Testis (tissue), 2 donors: ENCODE measurements at regions not wholly inside any gene's neighbourhood (a gene's known extent, or its start where the extent isn't known, plus 50 kb on each side); places are given as distances from the start of the nearest gene placed in this dataset.

ENCODE experiments used
- POLR2A ChIP-seq: fragments of 450-650 bp; IDR thresholded peaks from one replicate; pipeline ENCODE4 v1.6.1; 2017; ENCODE audit warnings: antibody characterized with exemption, mild to moderate bottlenecking, moderate library complexity
- TF ChIP-seq, protein P1 (sequence below), 3 experiments: fragments of 450-650 bp in 2 of 3; fragments of 200-600 bp in 1 of 3; sonication (generic) in 1 of 3; IDR thresholded peaks; one replicate each; pipeline ENCODE4 v1.5.1; 2016 to 2019; ENCODE audit warnings: antibody characterized with exemption in 3 of 3, mild to moderate bottlenecking in 2 of 3, moderate library complexity in 1 of 3

DNA sequence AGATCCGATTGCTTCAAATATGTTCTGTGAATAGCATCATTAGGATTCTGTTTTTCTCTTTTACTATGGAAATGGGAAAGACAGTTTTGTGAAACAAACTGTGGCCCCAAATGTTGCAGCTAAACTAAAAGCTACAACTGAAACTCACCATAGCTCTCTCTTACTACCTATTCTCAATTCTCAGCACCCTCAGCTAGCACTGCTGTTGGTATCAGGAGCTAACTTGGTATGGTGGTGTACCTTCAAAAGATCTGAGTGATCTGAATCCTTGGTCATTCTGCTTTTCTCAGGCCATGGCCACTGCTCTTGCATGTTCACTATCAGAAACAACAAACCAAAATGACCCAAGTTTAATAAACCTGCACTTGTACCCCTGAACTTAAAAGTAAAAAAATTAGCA, 1208.0 kb downstream of the SORCS1 start:
- TF ChIP-seq, protein P1, sequence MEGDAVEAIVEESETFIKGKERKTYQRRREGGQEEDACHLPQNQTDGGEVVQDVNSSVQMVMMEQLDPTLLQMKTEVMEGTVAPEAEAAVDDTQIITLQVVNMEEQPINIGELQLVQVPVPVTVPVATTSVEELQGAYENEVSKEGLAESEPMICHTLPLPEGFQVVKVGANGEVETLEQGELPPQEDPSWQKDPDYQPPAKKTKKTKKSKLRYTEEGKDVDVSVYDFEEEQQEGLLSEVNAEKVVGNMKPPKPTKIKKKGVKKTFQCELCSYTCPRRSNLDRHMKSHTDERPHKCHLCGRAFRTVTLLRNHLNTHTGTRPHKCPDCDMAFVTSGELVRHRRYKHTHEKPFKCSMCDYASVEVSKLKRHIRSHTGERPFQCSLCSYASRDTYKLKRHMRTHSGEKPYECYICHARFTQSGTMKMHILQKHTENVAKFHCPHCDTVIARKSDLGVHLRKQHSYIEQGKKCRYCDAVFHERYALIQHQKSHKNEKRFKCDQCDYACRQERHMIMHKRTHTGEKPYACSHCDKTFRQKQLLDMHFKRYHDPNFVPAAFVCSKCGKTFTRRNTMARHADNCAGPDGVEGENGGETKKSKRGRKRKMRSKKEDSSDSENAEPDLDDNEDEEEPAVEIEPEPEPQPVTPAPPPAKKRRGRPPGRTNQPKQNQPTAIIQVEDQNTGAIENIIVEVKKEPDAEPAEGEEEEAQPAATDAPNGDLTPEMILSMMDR (IDR thresholded peaks at IDR 0.05), result no peak
- no peak for TF ChIP-seq POLR2A
